Right cardiac atrium (tissue), 5 donors: ENCODE measurements at regions not wholly inside any gene's neighbourhood (a gene's known extent, or its start where the extent isn't known, plus 50 kb on each side); places are given as distances from the start of the nearest gene placed in this dataset.
A peak's percentile ranks its signal among the peaks of the same experiment; 100 is the strongest.

ENCODE experiments used
- ATAC-seq, 2 donors: fragments of 200-7000 bp; cut with Tn5 transposase; one replicate each; pipeline versions ENCODE4 v1.8.0 to v1.9.1; 2020; ENCODE audit warnings: moderate library complexity in 2 of 2, mild to moderate bottlenecking in 1 of 2
- DNase-seq, 3 donors: peaks; one replicate each; pipeline ENCODE4 v3.0.0-alpha.2; 2020
- H3K27ac ChIP-seq: one replicate; pipeline ENCODE4 v1.5.1; 2013; ENCODE audit warnings: mild to moderate bottlenecking, low read length, control low read depth, moderate library complexity
- H3K27me3 ChIP-seq: one replicate; pipeline ENCODE4 v1.6.1; 2013; ENCODE audit not compliant: control insufficient read depth, insufficient read depth
- H3K4me1 ChIP-seq: one replicate; pipeline ENCODE4 v1.6.1; 2013; ENCODE audit warnings: low read length; ENCODE audit not compliant: control insufficient read depth, insufficient read depth
- H3K4me3 ChIP-seq: one replicate; pipeline ENCODE4 v1.5.1; 2013; ENCODE audit warnings: low read length, control low read depth
- H3K9me3 ChIP-seq: one replicate; pipeline ENCODE4 v1.6.1; 2013; ENCODE audit warnings: low read length; ENCODE audit not compliant: control insufficient read depth
- WGBS: extraction: QIAGEN DNeasy Blood & Tissue Kit; methylation state at CpG from one replicate; pipeline ENCODE4 v1.1.7; 2013; 5-methylcytosine and 5-hydroxymethylcytosine counted together
- intact Hi-C, 4 donors: fragments of 100-400 bp; cut with DNase I; formaldehyde crosslinking; loops; one replicate each; pipeline versions ENCODE4 v1.11.0 to v1.14.0; 2022 to 2023
- donor health status: healthy with polysubstance abuse.
- donor health status: DM: no; HTN: yes; CAD: no.
- donor health status: DM: no; HTN: no; CAD: no.
- donor health status: DM: no; HTN: yes; CAD: no; lungs with severe emphysema.
- donor health status: DM: yes; HTN: yes; CAD: no.

DNA sequence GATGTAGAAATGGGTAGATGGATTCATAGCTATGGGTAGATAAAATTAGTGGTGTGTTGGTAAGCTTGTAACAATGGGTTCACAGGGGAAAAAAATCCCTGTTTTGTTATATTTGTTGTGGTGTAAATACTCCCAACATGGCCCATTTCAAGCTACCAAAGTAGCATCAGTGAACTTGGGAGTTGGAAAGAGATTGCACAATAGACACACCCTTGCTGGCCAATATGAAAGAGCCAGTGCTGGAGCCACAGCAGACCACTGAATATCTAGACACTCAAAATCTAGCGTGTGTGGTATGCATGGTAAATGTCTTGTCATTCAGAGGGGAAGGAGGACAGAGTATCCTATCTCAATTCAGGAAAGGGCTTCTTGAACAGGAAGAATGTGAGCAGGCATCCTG is 565.1 kb upstream of the SALL1 start:
- Histone ChIP-seq H3K4me1 (no peaks in the 10 kb centered on the region), H3K27me3 (no peaks in the 10 kb centered on the region), H3K4me3 (no peak overlapping the region), H3K9me3 (peaks cover 2% of the 10 kb centered on the region), H3K27ac (no peak overlapping the region)
- WGBS = 49% methylated on average over 1 of the region's 1 CpG
- intact Hi-C loops = no loop called here
- no peak for ATAC-seq
- no peak for DNase-seq

DNA sequence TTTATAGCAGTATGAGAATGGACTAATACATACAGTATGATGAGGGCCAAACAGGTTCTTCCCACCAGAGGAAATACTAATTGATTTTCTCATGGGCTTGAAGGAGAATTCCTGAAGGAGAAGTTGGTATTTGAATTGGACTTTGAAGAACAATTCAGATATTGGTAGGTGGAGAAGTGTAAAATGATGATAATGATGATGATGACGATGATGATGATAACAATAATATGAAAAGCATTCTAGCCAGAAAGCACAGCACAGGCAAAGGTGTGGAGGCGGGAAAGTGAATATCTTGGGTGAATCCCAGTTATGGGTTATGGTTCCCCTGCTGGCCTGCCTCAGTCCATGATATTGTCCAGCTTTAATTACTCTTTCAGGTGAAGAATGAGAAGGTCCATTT is 562.4 kb upstream of the SALL1 start:
- Histone ChIP-seq H3K4me3 (no peak overlapping the region), H3K4me1 (no peaks in the 10 kb centered on the region), H3K27me3 (no peaks in the 10 kb centered on the region), H3K9me3 (peaks cover 2% of the 10 kb centered on the region), H3K27ac (no peak overlapping the region)
- intact Hi-C loops = no loop called here
- no peak for DNase-seq
- ATAC-seq = no peak
- WGBS = 83% methylated on average over 2 of the region's 2 CpGs

DNA sequence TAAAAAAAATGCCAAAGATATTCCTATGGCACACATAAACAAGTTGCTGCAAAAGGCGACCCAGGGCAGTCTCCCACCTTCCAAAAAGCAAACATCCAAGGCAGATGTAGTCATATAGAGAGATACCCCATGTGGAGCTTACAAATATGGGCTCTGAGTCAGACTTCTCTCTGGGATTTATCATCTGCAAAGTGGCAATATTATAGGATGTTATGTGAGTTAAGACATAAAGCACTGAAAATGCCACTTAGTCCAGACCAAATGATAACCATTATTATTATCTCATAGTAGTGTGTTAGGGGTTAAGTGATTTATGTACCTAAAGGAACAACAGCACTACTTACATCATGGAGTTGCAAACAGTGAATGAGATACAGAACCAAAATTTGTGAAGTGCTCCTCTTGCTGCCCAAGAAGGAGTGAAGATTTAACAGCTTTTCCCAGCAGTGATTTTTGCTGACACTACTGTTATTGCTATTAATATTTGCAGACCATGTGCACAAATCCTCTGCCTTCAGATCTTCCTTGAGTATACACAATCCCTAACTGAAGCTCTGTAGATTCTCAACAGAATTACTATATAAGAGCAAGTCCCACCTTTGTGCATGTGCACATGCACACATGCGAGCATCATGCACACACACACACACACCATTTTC is 560.0 kb upstream of the SALL1 start:
- no peak overlapping the region for H3K27ac ChIP-seq
- DNase-seq (no peak), ATAC-seq (no peak)
- WGBS = 90% methylated on average over 2 of the region's 2 CpGs
- H3K27me3 ChIP-seq = no peaks in the 10 kb centered on the region
- H3K4me1 ChIP-seq = no peaks in the 10 kb centered on the region
- peaks cover 2% of the 10 kb centered on the region for H3K9me3 ChIP-seq
- H3K4me3 ChIP-seq = no peak overlapping the region
- intact Hi-C loops = no loop called here

DNA sequence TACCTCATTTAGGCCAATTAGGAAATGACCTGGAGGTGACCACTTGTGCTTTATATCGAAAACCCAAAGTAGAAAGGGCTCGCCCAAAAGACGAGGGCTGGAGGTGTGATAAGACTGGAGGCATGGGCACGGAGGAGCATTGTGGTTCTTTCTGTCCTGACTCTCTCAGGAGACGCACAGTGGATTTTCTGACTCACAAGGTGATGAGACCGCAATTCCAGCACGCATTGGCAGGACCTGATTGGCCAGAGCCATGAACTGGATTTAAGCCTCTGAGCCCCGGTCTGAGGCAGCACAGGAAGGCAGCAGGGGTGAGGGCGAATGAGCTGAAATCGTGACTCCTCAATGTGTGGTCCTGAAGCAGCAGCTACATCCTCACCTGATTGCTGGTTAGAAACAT is 559.1 kb upstream of the SALL1 start:
- WGBS = 87% methylated on average over 10 of the region's 10 CpGs
- Histone ChIP-seq H3K4me1 (no peaks in the 10 kb centered on the region), H3K27me3 (no peaks in the 10 kb centered on the region), H3K9me3 (peaks cover 2% of the 10 kb centered on the region), H3K27ac (no peak overlapping the region), H3K4me3 (no peak overlapping the region)
- ATAC-seq (no peak), DNase-seq (no peak)
- intact Hi-C loops = no loop called here

DNA sequence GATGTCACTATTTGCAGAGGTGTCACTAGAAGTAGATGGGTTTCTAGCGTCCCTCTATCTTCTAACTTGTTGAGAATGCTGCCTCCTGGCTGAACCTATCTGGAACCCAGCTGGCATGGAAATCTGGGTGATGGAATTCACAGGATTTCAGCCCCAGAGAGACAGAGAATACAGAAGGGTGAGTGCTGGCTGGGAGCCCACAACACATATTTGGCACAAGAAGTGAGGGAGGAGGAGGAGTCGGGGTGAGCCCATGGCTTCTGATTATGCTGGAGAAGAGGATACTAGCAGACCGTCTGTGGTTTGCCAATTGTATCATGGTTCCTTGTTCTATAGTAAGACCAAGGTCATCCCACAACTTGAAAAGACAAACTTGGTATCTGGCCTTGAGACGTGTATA is 557.8 kb upstream of the SALL1 start:
- ATAC-seq = peak in 1 of 2 donors; percentile 32
- no peak overlapping the region for H3K4me3 ChIP-seq
- peak; percentile 16 to 68 (median 27) for DNase-seq
- H3K27ac ChIP-seq = no peak overlapping the region
- no peaks in the 10 kb centered on the region for H3K4me1 ChIP-seq
- no peaks in the 10 kb centered on the region for H3K27me3 ChIP-seq
- no peaks in the 10 kb centered on the region for H3K9me3 ChIP-seq
- intact Hi-C loops = no loop called here
- 32% methylated on average over 4 of the region's 4 CpGs for WGBS

DNA sequence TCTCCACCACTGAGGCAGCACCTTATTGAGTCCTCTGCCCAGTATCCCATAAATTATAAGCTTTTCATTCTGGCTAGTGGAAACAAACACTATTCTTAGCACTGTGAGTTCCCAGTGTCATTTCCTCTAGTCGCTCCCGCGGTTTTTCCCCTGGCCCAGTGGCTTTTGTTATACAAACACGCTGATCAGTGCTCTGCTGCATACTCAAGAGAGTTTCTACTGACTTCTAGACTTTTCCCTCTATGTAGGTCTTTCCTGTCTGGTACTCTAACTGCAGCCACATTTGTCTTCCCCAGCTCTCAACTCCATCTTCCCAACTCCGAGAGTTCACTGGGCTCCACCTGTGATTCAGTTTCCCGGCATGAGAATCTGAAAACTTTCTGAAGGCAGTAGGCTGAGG is 556.6 kb upstream of the SALL1 start:
- Histone ChIP-seq H3K27ac (no peak overlapping the region), H3K9me3 (no peaks in the 10 kb centered on the region), H3K27me3 (no peaks in the 10 kb centered on the region), H3K4me1 (no peaks in the 10 kb centered on the region), H3K4me3 (no peak overlapping the region)
- no peak for DNase-seq
- intact Hi-C loops = no loop called here
- no peak for ATAC-seq
- WGBS = 46% methylated on average over 6 of the region's 6 CpGs

DNA sequence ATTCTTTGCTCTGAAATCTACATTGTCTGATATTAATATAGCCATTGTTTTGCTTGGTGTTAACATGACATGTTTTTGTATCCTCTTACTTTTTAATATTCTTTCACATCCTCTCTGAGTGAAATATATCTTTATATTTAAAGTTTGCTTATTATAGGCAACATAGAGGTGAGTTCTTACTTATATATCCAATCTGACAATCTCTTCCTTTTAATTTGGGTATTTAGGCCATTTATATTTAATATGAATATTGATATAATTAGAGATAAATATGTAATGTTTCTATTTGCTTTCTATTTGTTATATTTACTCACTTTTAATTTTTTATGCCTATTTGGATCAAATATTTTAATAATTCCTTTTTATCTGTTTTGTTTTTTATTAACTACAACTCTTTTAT is 554.1 kb upstream of the SALL1 start:
- Histone ChIP-seq H3K27ac (no peak overlapping the region), H3K27me3 (no peaks in the 10 kb centered on the region), H3K4me3 (no peak overlapping the region), H3K9me3 (no peaks in the 10 kb centered on the region), H3K4me1 (no peaks in the 10 kb centered on the region)
- intact Hi-C loops = no loop called here
- ATAC-seq (no peak), DNase-seq (no peak)

DNA sequence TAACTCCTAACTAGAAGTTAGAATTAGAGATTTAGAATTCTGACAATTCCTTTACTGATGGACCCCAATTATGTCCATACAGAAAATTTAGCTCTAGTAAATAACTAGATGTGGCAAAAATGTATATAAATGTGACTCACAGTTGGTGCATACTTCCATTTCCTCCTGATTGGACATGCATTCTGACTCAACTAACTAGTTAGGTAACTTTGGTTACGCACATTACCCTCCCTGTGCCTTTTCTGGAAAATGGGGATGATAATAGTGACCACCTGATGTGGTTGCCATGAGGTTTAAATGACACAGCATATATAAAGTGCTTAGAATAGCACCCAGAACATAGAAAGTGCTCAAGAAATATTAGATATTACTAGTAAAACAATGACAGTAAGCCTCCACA is 550.0 kb upstream of the SALL1 start:
- Histone ChIP-seq H3K27ac (no peak overlapping the region), H3K4me3 (no peak overlapping the region), H3K27me3 (no peaks in the 10 kb centered on the region), H3K4me1 (no peaks in the 10 kb centered on the region), H3K9me3 (no peaks in the 10 kb centered on the region)
- intact Hi-C loops = no loop called here
- no peak for DNase-seq
- WGBS = 89% methylated on average over 1 of the region's 1 CpG
- no peak for ATAC-seq

DNA sequence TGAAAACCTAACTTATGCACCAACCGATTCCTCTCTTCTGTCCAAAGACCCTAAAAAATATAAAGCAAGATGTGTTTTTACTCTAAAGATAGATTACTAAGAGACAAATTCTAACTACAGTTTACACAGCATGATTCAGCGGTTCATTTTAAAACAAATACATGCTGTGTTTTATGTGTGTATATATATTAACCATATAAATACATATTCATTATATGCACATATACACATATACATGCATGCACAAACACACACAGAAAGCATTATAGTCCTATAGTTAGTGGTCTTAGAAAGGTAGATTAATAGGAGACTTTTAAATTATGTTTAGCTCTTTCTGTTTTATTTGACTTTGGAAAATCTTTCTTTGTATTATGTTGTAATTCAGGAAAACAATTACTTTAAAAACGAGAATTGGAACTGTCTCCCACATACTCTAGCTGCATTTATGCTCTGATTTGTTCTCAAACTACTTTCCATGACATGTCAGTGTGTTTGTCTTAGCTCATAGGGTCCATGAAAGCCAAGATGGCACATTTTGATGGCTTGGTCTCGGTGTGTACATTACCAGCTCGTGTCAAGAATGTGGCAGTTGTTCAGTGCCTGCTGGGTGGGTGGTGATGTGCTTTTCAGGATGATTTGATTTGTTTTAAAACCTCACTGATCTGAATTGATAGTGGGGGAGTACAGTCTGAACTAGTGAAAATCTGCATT is 548.8 kb upstream of the SALL1 start:
- H3K9me3 ChIP-seq = no peaks in the 10 kb centered on the region
- no peak overlapping the region for H3K27ac ChIP-seq
- H3K4me1 ChIP-seq = no peaks in the 10 kb centered on the region
- no peaks in the 10 kb centered on the region for H3K27me3 ChIP-seq
- no peak overlapping the region for H3K4me3 ChIP-seq
- ATAC-seq (no peak), DNase-seq (no peak)
- intact Hi-C loops = no loop called here
- 73% methylated on average over 5 of the region's 5 CpGs for WGBS

DNA sequence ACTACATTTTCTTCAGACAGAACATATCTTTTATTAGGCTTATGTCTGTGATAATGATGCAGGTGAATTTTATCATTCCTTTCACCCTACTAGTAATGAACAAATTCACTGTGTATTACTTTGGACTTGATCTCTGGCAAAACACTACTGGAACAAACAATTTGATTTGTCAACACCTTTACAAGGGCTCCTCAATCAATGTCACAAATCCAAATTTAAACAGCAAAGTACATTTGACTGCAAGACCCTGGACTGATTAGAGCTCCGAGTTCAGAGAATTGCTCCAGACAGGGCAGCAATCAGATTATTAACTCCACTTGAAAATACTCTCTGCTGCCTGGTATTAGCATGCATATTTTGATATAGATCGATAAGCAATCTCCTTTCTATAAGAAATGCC is 547.6 kb upstream of the SALL1 start:
- Histone ChIP-seq H3K27ac (no peak overlapping the region), H3K4me1 (no peaks in the 10 kb centered on the region), H3K4me3 (no peak overlapping the region), H3K9me3 (no peaks in the 10 kb centered on the region), H3K27me3 (no peaks in the 10 kb centered on the region)
- 54% methylated on average over 2 of the region's 2 CpGs for WGBS
- DNase-seq = no peak
- no peak for ATAC-seq
- intact Hi-C loops = no loop called here

DNA sequence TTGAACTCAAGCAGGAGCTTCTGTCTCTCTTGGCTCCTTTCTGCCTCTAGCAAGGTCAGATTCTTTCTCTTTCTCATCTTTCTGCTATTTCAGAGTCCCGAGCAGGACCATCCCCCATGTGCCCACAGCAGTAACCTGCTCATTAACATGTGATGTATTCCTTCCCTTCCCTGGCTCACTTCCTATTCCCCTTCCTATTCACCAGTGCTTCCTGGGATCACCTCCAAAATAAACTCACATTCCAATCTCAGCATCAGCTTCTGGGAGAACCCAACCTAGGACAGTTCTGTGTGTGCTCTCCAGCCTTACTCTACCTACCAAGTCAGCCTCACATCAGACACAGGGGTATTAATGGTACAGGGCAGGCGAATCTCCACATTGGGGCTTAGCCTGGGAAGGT is 546.4 kb upstream of the SALL1 start:
- intact Hi-C loops = no loop called here
- DNase-seq (no peak), ATAC-seq (no peak)
- Histone ChIP-seq H3K27me3 (no peaks in the 10 kb centered on the region), H3K4me1 (no peaks in the 10 kb centered on the region), H3K4me3 (no peak overlapping the region), H3K9me3 (no peaks in the 10 kb centered on the region), H3K27ac (no peak overlapping the region)
- WGBS = 65% methylated on average over 2 of the region's 2 CpGs

DNA sequence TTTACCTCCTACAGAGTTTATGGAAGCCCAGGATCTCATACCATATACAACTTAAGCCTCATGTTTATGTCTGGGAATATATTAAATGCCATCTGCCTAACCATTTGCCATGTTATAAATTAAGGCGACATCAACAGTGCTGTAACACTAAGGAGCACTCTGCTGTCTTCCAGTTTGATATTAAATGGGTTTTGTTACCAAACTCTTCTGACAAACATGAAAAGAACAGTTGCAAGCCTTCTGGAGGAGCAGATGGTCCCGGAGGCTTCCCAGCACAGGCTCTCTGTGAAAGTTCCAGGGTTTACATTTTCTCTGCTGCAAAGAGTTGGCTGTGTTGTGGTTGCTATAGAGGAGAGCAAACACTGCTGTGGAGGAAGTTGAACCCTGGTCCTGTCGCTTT is 545.3 kb upstream of the SALL1 start:
- H3K27me3 ChIP-seq = no peaks in the 10 kb centered on the region
- no peaks in the 10 kb centered on the region for H3K9me3 ChIP-seq
- DNase-seq (no peak), ATAC-seq (no peak)
- no peak overlapping the region for H3K4me3 ChIP-seq
- H3K4me1 ChIP-seq = no peaks in the 10 kb centered on the region
- H3K27ac ChIP-seq = no peak overlapping the region
- intact Hi-C loops = no loop called here
- 72% methylated on average over 3 of the region's 3 CpGs for WGBS
